HPDE6-E6E7 (cell line): ENCODE measurements at regions not wholly inside any gene's neighbourhood (a gene's known extent, or its start where the extent isn't known, plus 50 kb on each side); places are given as distances from the start of the nearest gene placed in this dataset.

Experiments
- DNase-seq: peaks from one replicate; pipeline ENCODE4 v3.0.0; 2011; ENCODE audit warnings: missing footprints; ENCODE audit errors: extremely low spot score

GRCh38 chr15:59953392-59953883 lies 50.7 kb upstream of the FOXB1 start:
- no peak for DNase-seq

- no peak for DNase-seq
Observed at GRCh38 chr15:59952960-59953359, 51.2 kb upstream of the FOXB1 start.

- DNase-seq: no peak
Observed at GRCh38 chr15:59950603-59951388, 53.3 kb upstream of the FOXB1 start.

- DNase-seq: no peak
Observed at GRCh38 chr15:59948924-59949613, 55.0 kb upstream of the FOXB1 start.

GRCh38 chr15:59946084-59946483 lies 58.0 kb upstream of the FOXB1 start:
- DNase-seq: no peak

- DNase-seq: no peak
Observed at GRCh38 chr15:59945036-59945435, 59.1 kb upstream of the FOXB1 start.

GRCh38 chr15:59941612-59942011 lies 62.5 kb upstream of the FOXB1 start:
- DNase-seq: no peak

GRCh38 chr15:59940928-59941327 lies 63.2 kb upstream of the FOXB1 start:
- DNase-seq: no peak

GRCh38 chr15:59940456-59940855 lies 63.7 kb upstream of the FOXB1 start:
- no peak for DNase-seq

GRCh38 chr15:59936741-59937140 lies 67.4 kb upstream of the FOXB1 start:
- no peak for DNase-seq

- DNase-seq: no peak
Observed at GRCh38 chr15:59933607-59934006, 70.5 kb upstream of the FOXB1 start.

GRCh38 chr15:59931646-59932261 lies 72.4 kb upstream of the FOXB1 start:
- no peak for DNase-seq

- DNase-seq: no peak
Observed at GRCh38 chr15:59924812-59925522, 79.1 kb upstream of the FOXB1 start.

- no peak for DNase-seq
Observed at GRCh38 chr15:59924096-59924495, 80.0 kb upstream of the FOXB1 start.

- no peak for DNase-seq
Observed at GRCh38 chr15:59923508-59923907, 80.6 kb upstream of the FOXB1 start.

GRCh38 chr15:59918994-59919951 lies 84.8 kb upstream of the FOXB1 start:
- peak; percentile 61 for DNase-seq

GRCh38 chr15:59917504-59918157 lies 86.5 kb upstream of the FOXB1 start:
- DNase-seq: peak; percentile 71

- no peak for DNase-seq
Observed at GRCh38 chr15:59906046-59906445, 98.1 kb upstream of the FOXB1 start.

- no peak for DNase-seq
Observed at GRCh38 chr15:59905176-59905575, 98.9 kb upstream of the FOXB1 start.

- DNase-seq: no peak
Observed at GRCh38 chr15:59904450-59905135, 99.5 kb upstream of the FOXB1 start.
